Endothelial cell (in vitro differentiated cells): ENCODE measurements at regions not wholly inside any gene's neighbourhood (a gene's known extent, or its start where the extent isn't known, plus 50 kb on each side); places are given as distances from the start of the nearest gene placed in this dataset.

ENCODE experiments used
- DNase-seq: peaks from one replicate; pipeline ENCODE4 v3.0.0; 2021; ENCODE audit warnings: low spot score
- H3K27ac Mint-ChIP-seq: one replicate; pipeline ENCODE4 v1.8.0; 2021; ENCODE audit warnings: mixed read lengths, inconsistent platforms; ENCODE audit not compliant: unreplicated experiment
- H3K27me3 Mint-ChIP-seq: one replicate; pipeline ENCODE4 v1.8.0; 2021; ENCODE audit warnings: mild to moderate bottlenecking, moderate library complexity, mixed read lengths, inconsistent platforms; ENCODE audit not compliant: unreplicated experiment
- H3K36me3 Mint-ChIP-seq: one replicate; pipeline ENCODE4 v1.8.0; 2021; ENCODE audit warnings: mild to moderate bottlenecking, low read depth, mixed read lengths, inconsistent platforms; ENCODE audit not compliant: unreplicated experiment
- H3K4me1 Mint-ChIP-seq: one replicate; pipeline ENCODE4 v1.8.0; 2021; ENCODE audit warnings: mild to moderate bottlenecking, mixed read lengths, inconsistent platforms; ENCODE audit not compliant: unreplicated experiment
- H3K4me3 Mint-ChIP-seq: one replicate; pipeline ENCODE4 v1.8.0; 2021; ENCODE audit warnings: mild to moderate bottlenecking, mixed read lengths, inconsistent platforms; ENCODE audit not compliant: unreplicated experiment
- H3K9me3 Mint-ChIP-seq: one replicate; pipeline ENCODE4 v1.8.0; 2021; ENCODE audit warnings: mixed read lengths, inconsistent platforms; ENCODE audit not compliant: unreplicated experiment
- CTCF ChIP-seq: fragments of 200-600 bp; sonication (generic); IDR thresholded peaks from one replicate; pipeline ENCODE4 v1.5.0; 2021; ENCODE audit warnings: antibody characterized with exemption; ENCODE audit not compliant: unreplicated experiment

- TF ChIP-seq CTCF: no peak
- H3K4me3 Mint-ChIP-seq: no peak overlapping the region
Observed at GRCh38 chr4:156538651-156539257, 432.8 kb downstream of the PDGFC start.

GRCh38 chr4:156538210-156538609, 433.4 kb downstream of the PDGFC start:
- Mint-ChIP-seq H3K27me3 (no peaks in the 10 kb centered on the region), H3K4me3 (no peak overlapping the region), H3K4me1 (no peaks in the 10 kb centered on the region), H3K9me3 (no peaks in the 10 kb centered on the region), H3K36me3 (no peaks in the 10 kb centered on the region), H3K27ac (no peak overlapping the region)
- no peak for TF ChIP-seq CTCF
- DNase-seq: no peak

More at GRCh38 chr4:156538651-156539257, 432.8 kb downstream of the PDGFC start:
- no peaks in the 10 kb centered on the region for H3K9me3 Mint-ChIP-seq
- H3K27me3 Mint-ChIP-seq: peaks cover 3% of the 10 kb centered on the region
- H3K27ac Mint-ChIP-seq: no peak overlapping the region
- H3K4me1 Mint-ChIP-seq: no peaks in the 10 kb centered on the region
- H3K36me3 Mint-ChIP-seq: no peaks in the 10 kb centered on the region
- no peak for DNase-seq

GRCh38 chr4:156537286-156537685, 434.3 kb downstream of the PDGFC start:
- TF ChIP-seq CTCF: no peak
- H3K4me3 Mint-ChIP-seq: no peak overlapping the region
- H3K9me3 Mint-ChIP-seq: no peaks in the 10 kb centered on the region
- H3K27me3 Mint-ChIP-seq: no peaks in the 10 kb centered on the region
- no peak for DNase-seq
- no peak overlapping the region for H3K27ac Mint-ChIP-seq
- no peaks in the 10 kb centered on the region for H3K36me3 Mint-ChIP-seq
- H3K4me1 Mint-ChIP-seq: no peaks in the 10 kb centered on the region

DNA sequence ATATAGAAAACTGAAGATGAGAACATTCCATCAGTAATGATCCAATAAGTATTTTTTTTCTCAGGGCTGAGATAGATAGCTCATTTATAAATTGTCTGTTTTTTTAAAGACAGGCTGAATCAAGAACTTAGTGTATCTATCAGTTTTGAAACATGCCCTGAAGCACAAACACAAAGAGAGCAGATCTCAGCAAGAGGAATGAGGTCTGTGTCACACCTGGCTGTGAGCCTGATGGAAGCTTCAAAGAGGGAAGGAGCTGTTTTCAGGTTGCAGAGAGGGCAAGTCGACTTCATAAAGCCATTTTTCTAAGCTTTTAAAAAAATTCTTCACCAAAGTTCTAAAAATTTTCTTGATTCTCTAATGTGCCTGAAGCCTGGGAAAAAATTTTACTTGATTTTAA, 434.9 kb downstream of the PDGFC start:
- no peaks in the 10 kb centered on the region for H3K9me3 Mint-ChIP-seq
- H3K27ac Mint-ChIP-seq: no peak overlapping the region
- no peak for TF ChIP-seq CTCF
- no peak for DNase-seq
- H3K4me3 Mint-ChIP-seq: no peak overlapping the region
- H3K27me3 Mint-ChIP-seq: no peaks in the 10 kb centered on the region
- no peaks in the 10 kb centered on the region for H3K36me3 Mint-ChIP-seq
- no peaks in the 10 kb centered on the region for H3K4me1 Mint-ChIP-seq

DNA sequence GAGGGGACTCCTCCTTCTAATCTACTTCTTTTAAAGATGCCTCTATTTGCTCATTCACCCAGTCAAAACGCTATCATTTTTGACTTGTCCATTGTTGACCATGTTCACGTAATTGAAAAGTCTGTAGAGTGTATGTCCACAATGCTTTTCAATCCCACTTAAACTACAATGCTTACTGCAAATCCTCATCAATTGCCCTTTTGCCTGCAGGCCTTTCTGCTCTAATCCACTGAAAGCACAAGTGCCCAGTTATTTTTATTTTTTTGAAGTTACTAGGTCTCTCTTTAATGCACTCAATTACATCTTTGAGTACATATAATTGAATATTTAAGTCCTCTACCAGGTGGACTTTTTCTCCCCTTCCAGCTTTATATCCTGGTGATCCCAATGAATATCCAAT, 437.4 kb downstream of the PDGFC start:
- no peak for DNase-seq
- TF ChIP-seq CTCF: no peak
- Mint-ChIP-seq H3K27ac (no peak overlapping the region), H3K4me1 (no peaks in the 10 kb centered on the region), H3K9me3 (no peaks in the 10 kb centered on the region), H3K36me3 (no peaks in the 10 kb centered on the region), H3K27me3 (no peaks in the 10 kb centered on the region), H3K4me3 (no peak overlapping the region)
